Heart left ventricle (tissue), 13 donors: ENCODE measurements at regions not wholly inside any gene's neighbourhood (a gene's known extent, or its start where the extent isn't known, plus 50 kb on each side); places are given as distances from the start of the nearest gene placed in this dataset.

Source experiments
- POLR2A ChIP-seq, 2 donors: fragments of 450-650 bp; IDR thresholded peaks; one replicate each; pipeline ENCODE4 v1.6.1; 2017; ENCODE audit warnings: antibody characterized with exemption in 2 of 2, mild to moderate bottlenecking in 2 of 2, moderate library complexity in 2 of 2
- TF ChIP-seq, protein P1 (sequence below), 12 donors: fragments of 200-600 bp; sonication (generic) in 4 of 12; IDR thresholded peaks; one replicate each; pipeline versions ENCODE4 v1.5.0 to v1.8.0; 2018 to 2022; ENCODE audit warnings: antibody characterized with exemption in 12 of 12, mild to moderate bottlenecking in 5 of 12
- donor health status: ischemic (EF 13 %, LVEDD 7.1; RV severe dilation, severe dysfunction).
- donor health status: DM: no; HTN: yes; CAD: no.
- donor health status: DM: no; HTN: no; CAD: no.
- donor health status: ischemic (EF 25% LVEDD 6.9; RV normal size, moderate dysfunction).
- donor health status: ischemic (EF 25% LVEDD 5.7; RV mildly dilated, moderate dysfunction).
- donor health status: ischemic (EF 35%, LVEDD 5.7; RV mildly dilated, moderate dysfunction).
- donor health status: nonischemic (EF 11% LVEDD 7.7; RV severe dilation, severe dysfunction).
- donor health status: DM: yes; HTN: yes; CAD: no.
- donor health status: PGD.
- donor health status: ischemic (EF 29% LVEDD 5.4; RV normal size, mild dysfunction).
- donor health status: nonischemic (EF 23%, LVEDD 6.1; RV moderate dilation, normal function).

DNA sequence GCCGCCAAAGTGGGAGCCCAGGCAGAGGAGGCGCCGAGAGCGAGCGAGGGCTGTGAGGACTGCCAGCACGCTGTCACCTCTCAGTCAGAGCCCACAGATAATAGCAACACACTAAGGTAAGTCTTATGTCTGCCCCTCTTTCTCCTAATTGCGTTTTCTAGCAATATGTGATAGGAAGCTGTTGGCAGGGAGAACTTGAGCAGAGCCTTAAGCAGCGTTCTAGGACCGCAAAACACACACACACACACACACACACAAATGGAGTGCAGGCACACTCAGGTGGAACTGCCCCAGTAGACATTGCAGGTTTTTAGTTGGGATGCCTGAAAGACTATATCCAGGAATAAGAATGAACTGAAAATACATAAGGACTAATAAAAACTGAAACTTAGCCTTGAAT, 1188.5 kb downstream of the NXPH1 start:
- TF ChIP-seq, protein P1, sequence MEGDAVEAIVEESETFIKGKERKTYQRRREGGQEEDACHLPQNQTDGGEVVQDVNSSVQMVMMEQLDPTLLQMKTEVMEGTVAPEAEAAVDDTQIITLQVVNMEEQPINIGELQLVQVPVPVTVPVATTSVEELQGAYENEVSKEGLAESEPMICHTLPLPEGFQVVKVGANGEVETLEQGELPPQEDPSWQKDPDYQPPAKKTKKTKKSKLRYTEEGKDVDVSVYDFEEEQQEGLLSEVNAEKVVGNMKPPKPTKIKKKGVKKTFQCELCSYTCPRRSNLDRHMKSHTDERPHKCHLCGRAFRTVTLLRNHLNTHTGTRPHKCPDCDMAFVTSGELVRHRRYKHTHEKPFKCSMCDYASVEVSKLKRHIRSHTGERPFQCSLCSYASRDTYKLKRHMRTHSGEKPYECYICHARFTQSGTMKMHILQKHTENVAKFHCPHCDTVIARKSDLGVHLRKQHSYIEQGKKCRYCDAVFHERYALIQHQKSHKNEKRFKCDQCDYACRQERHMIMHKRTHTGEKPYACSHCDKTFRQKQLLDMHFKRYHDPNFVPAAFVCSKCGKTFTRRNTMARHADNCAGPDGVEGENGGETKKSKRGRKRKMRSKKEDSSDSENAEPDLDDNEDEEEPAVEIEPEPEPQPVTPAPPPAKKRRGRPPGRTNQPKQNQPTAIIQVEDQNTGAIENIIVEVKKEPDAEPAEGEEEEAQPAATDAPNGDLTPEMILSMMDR (IDR thresholded peaks at IDR 0.05): no peak
- no peak for TF ChIP-seq POLR2A (IDR thresholded peaks at IDR 0.05)
